ENCODE measurements at regions not wholly inside any gene's neighbourhood (a gene's known extent, or its start where the extent isn't known, plus 50 kb on each side); places are given as distances from the start of the nearest gene placed in this dataset.
"Not testable (repeated sequence)": the region's sequence is repeated elsewhere in the genome, so short reads cannot be mapped to it uniquely, and the experiment has no call there.

GRCh38 chr22:23401111-23401909, 178.8 kb downstream of the IGLL1 start:
- no peak for DNase-seq
- in situ Hi-C loops (cut with MboI; ENCODE audit: low pct_unique_long_range_greater_than_20kb, low sequenced_read_pairs) = no loop called here

- DNase-seq = no peak
- in situ Hi-C loops (cut with MboI; ENCODE audit: low pct_unique_long_range_greater_than_20kb, low sequenced_read_pairs) = no loop called here
Measured at GRCh38 chr22:23400286-23400981, 179.7 kb downstream of the IGLL1 start.

- in situ Hi-C loops (cut with MboI; ENCODE audit: low pct_unique_long_range_greater_than_20kb, low sequenced_read_pairs) = loop anchor here (10.0 kb wide), 1 partner anchor 195 kb away; no protein-coding TSS in a partner anchor
- DNase-seq = no peak
Measured at GRCh38 chr22:23399367-23400285, 180.5 kb downstream of the IGLL1 start.

GRCh38 chr22:23398701-23399366, 181.3 kb downstream of the IGLL1 start:
- DNase-seq = no peak
- in situ Hi-C loops (cut with MboI; ENCODE audit: low pct_unique_long_range_greater_than_20kb, low sequenced_read_pairs) = loop anchor here (10.0 kb wide), 1 partner anchor 196 kb away; no protein-coding TSS in a partner anchor

GRCh38 chr22:23397613-23398567, 182.2 kb downstream of the IGLL1 start:
- DNase-seq = no peak
- in situ Hi-C loops (cut with MboI; ENCODE audit: low pct_unique_long_range_greater_than_20kb, low sequenced_read_pairs) = loop anchor here (10.0 kb wide), 1 partner anchor 197 kb away; no protein-coding TSS in a partner anchor

GRCh38 chr22:23397008-23397612, 183.0 kb downstream of the IGLL1 start:
- in situ Hi-C loops (cut with MboI; ENCODE audit: low pct_unique_long_range_greater_than_20kb, low sequenced_read_pairs) = loop anchor here (10.0 kb wide), 1 partner anchor 198 kb away; no protein-coding TSS in a partner anchor
- no peak for DNase-seq

GRCh38 chr22:23396362-23397007, 183.6 kb downstream of the IGLL1 start:
- in situ Hi-C loops (cut with MboI; ENCODE audit: low pct_unique_long_range_greater_than_20kb, low sequenced_read_pairs) = loop anchor here (10.0 kb wide), 1 partner anchor 198 kb away; no protein-coding TSS in a partner anchor
- no peak for DNase-seq

- DNase-seq = no peak
- in situ Hi-C loops (cut with MboI; ENCODE audit: low pct_unique_long_range_greater_than_20kb, low sequenced_read_pairs) = loop anchor here (10.0 kb wide), 1 partner anchor 199 kb away; no protein-coding TSS in a partner anchor
Measured at GRCh38 chr22:23395530-23396361, 184.3 kb downstream of the IGLL1 start.

GRCh38 chr22:23394525-23395326, 185.4 kb downstream of the IGLL1 start:
- no peak for DNase-seq
- in situ Hi-C loops (cut with MboI; ENCODE audit: low pct_unique_long_range_greater_than_20kb, low sequenced_read_pairs) = loop anchor here (10.0 kb wide), 1 partner anchor 200 kb away; no protein-coding TSS in a partner anchor

- in situ Hi-C loops (cut with MboI; ENCODE audit: low pct_unique_long_range_greater_than_20kb, low sequenced_read_pairs) = loop anchor here (10.0 kb wide), 1 partner anchor 201 kb away; no protein-coding TSS in a partner anchor
- no peak for DNase-seq
Measured at GRCh38 chr22:23393721-23394320, 186.3 kb downstream of the IGLL1 start.

GRCh38 chr22:23393199-23393598, 186.9 kb downstream of the IGLL1 start:
- DNase-seq = not testable (repeated sequence)
- in situ Hi-C loops (cut with MboI; ENCODE audit: low pct_unique_long_range_greater_than_20kb, low sequenced_read_pairs) = loop anchor here (10.0 kb wide), 1 partner anchor 202 kb away; no protein-coding TSS in a partner anchor

- DNase-seq = no peak
- in situ Hi-C loops (cut with MboI; ENCODE audit: low pct_unique_long_range_greater_than_20kb, low sequenced_read_pairs) = loop anchor here (10.0 kb wide), 1 partner anchor 202 kb away; no protein-coding TSS in a partner anchor
Measured at GRCh38 chr22:23392420-23393121, 187.5 kb downstream of the IGLL1 start.

- DNase-seq = no peak
- in situ Hi-C loops (cut with MboI; ENCODE audit: low pct_unique_long_range_greater_than_20kb, low sequenced_read_pairs) = loop anchor here (10.0 kb wide), 1 partner anchor 204 kb away; no protein-coding TSS in a partner anchor
Measured at GRCh38 chr22:23391022-23391421, 189.1 kb downstream of the IGLL1 start.

Data from KBM-7 (cell line).